ENCODE measurements at regions not wholly inside any gene's neighbourhood (a gene's known extent, or its start where the extent isn't known, plus 50 kb on each side); places are given as distances from the start of the nearest gene placed in this dataset.
"Not testable (repeated sequence)": the region's sequence is repeated elsewhere in the genome, so short reads cannot be mapped to it uniquely, and the experiment has no call there.

DNA sequence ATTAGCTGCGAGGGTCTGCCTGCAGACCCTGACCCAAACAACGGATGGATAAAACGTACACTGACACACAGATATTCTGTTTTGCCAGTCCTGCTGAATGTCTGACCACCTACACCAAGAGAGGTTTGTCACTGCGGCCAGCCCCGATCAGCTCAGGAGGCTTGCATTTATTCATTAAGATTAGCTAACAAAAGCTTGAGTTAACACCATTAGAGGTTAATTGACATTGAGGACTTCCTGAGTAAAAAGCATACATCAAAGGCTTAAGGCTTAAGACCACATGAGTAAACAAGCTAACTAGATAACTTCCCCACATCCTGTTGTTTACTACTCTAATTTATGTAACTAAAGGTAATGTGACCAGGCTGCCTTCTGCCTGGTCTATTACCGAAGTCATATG is 198.1 kb upstream of the TRPC7 start:
- no peaks in the 10 kb centered on the region for H3K4me1 ChIP-seq (ENCODE audit: control insufficient read depth, extremely low read depth, insufficient read depth, low read length)
- no peak overlapping the region for H3K9ac ChIP-seq (ENCODE audit: insufficient read depth, low read length)
- no peak overlapping the region for H2AFZ ChIP-seq (ENCODE audit: low read length)
- no peaks in the 10 kb centered on the region for H3K9me3 ChIP-seq (ENCODE audit: control insufficient read depth, insufficient read depth, low read depth, low read length)
- DNase-seq (ENCODE audit: low read depth in 2 of 2), result no peak
- H3K4me3 ChIP-seq (replicated peaks in 1 of 4; ENCODE audit: control extremely low read depth in 1 of 4, insufficient read depth in 1 of 4, low read depth in 3 of 4, low read length in 4 of 4), result no peak overlapping the region
- TF ChIP-seq EZH2 (IDR thresholded peaks at IDR 0.05; ENCODE audit: low read length, missing control alignments), result no peak
- TF ChIP-seq, protein P1, sequence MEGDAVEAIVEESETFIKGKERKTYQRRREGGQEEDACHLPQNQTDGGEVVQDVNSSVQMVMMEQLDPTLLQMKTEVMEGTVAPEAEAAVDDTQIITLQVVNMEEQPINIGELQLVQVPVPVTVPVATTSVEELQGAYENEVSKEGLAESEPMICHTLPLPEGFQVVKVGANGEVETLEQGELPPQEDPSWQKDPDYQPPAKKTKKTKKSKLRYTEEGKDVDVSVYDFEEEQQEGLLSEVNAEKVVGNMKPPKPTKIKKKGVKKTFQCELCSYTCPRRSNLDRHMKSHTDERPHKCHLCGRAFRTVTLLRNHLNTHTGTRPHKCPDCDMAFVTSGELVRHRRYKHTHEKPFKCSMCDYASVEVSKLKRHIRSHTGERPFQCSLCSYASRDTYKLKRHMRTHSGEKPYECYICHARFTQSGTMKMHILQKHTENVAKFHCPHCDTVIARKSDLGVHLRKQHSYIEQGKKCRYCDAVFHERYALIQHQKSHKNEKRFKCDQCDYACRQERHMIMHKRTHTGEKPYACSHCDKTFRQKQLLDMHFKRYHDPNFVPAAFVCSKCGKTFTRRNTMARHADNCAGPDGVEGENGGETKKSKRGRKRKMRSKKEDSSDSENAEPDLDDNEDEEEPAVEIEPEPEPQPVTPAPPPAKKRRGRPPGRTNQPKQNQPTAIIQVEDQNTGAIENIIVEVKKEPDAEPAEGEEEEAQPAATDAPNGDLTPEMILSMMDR (conservative IDR thresholded peaks at IDR 0.05 in 1 of 2, IDR thresholded peaks at IDR 0.05 in 1 of 2; ENCODE audit: low read depth in 1 of 2, low read length in 2 of 2), result no peak
- H3K4me2 ChIP-seq (ENCODE audit: extremely low read depth, insufficient read depth, low read length), result no peak overlapping the region
- H3K27me3 ChIP-seq (ENCODE audit: control insufficient read depth, insufficient read depth, low read length), result no peaks in the 10 kb centered on the region
- H3K79me2 ChIP-seq (ENCODE audit: control insufficient read depth, insufficient read depth, low read length), result no peaks in the 10 kb centered on the region
- H3K27ac ChIP-seq (ENCODE audit: insufficient read depth, low read length), result no peak overlapping the region
- no peaks in the 10 kb centered on the region for H3K36me3 ChIP-seq (ENCODE audit: control insufficient read depth, insufficient read depth, low read length)
- H4K20me1 ChIP-seq (ENCODE audit: control insufficient read depth, extremely low read depth, insufficient read depth, low read length), result no peaks in the 10 kb centered on the region

DNA sequence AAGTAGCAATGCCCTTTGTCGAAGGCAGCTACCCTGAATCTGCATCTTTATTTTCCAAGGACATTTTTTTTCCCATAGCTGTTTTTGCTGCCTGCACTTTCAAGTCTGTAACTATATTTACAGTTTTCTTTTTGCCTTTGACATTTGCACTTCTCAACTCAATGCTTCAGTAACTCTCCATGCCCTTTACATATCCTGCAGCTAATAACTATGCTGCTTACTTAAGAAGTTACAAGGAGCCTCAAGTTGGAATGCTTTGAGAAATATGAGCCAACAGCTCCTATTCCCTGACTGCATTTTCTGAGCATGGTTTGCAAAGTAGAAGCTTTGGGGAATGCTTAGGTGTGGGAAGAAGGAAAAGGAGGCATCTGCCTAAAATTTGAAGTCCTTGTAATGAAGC is 194.8 kb upstream of the TRPC7 start:
- Histone ChIP-seq H3K4me1 (ENCODE audit: control insufficient read depth, extremely low read depth, insufficient read depth, low read length) (no peaks in the 10 kb centered on the region), H3K4me3 (replicated peaks in 1 of 4; ENCODE audit: control extremely low read depth in 1 of 4, insufficient read depth in 1 of 4, low read depth in 3 of 4, low read length in 4 of 4) (no peak overlapping the region), H3K36me3 (ENCODE audit: control insufficient read depth, insufficient read depth, low read length) (no peaks in the 10 kb centered on the region), H2AFZ (ENCODE audit: low read length) (no peak overlapping the region), H3K27ac (ENCODE audit: insufficient read depth, low read length) (no peak overlapping the region), H3K9me3 (ENCODE audit: control insufficient read depth, insufficient read depth, low read depth, low read length) (no peaks in the 10 kb centered on the region), H3K27me3 (ENCODE audit: control insufficient read depth, insufficient read depth, low read length) (no peaks in the 10 kb centered on the region), H4K20me1 (ENCODE audit: control insufficient read depth, extremely low read depth, insufficient read depth, low read length) (no peaks in the 10 kb centered on the region), H3K4me2 (ENCODE audit: extremely low read depth, insufficient read depth, low read length) (no peak overlapping the region), H3K79me2 (ENCODE audit: control insufficient read depth, insufficient read depth, low read length) (no peaks in the 10 kb centered on the region), H3K9ac (ENCODE audit: insufficient read depth, low read length) (no peak overlapping the region)
- no peak for TF ChIP-seq EZH2 (IDR thresholded peaks at IDR 0.05; ENCODE audit: low read length, missing control alignments)
- TF ChIP-seq, protein P1 (conservative IDR thresholded peaks at IDR 0.05 in 1 of 2, IDR thresholded peaks at IDR 0.05 in 1 of 2; ENCODE audit: low read depth in 1 of 2, low read length in 2 of 2), result no peak
- no peak for DNase-seq (ENCODE audit: low read depth in 2 of 2)

DNA sequence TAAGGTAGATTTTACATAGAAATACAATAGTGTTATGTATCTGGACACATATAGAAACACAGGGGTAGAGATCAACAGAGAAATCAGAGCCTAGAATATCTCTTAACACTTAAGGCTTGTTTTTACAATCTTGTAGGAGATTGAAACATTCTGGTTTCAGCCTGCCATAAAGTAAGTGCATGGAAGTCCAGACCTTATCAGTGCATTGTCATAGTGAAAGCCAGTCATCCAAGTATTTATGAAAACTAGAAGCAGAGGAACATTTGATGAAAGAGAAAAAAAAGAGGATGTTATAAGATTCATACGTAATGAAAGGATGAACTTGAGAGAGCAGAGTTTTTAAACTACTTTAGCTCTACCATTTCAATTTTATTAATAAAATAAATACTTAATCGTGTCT is 194.3 kb upstream of the TRPC7 start:
- Histone ChIP-seq H3K27me3 (ENCODE audit: control insufficient read depth, insufficient read depth, low read length) (no peaks in the 10 kb centered on the region), H3K9ac (ENCODE audit: insufficient read depth, low read length) (no peak overlapping the region), H3K36me3 (ENCODE audit: control insufficient read depth, insufficient read depth, low read length) (no peaks in the 10 kb centered on the region), H3K79me2 (ENCODE audit: control insufficient read depth, insufficient read depth, low read length) (no peaks in the 10 kb centered on the region), H3K4me3 (replicated peaks in 1 of 4; ENCODE audit: control extremely low read depth in 1 of 4, insufficient read depth in 1 of 4, low read depth in 3 of 4, low read length in 4 of 4) (no peak overlapping the region), H3K4me2 (ENCODE audit: extremely low read depth, insufficient read depth, low read length) (no peak overlapping the region), H2AFZ (ENCODE audit: low read length) (no peak overlapping the region), H3K4me1 (ENCODE audit: control insufficient read depth, extremely low read depth, insufficient read depth, low read length) (no peaks in the 10 kb centered on the region), H3K27ac (ENCODE audit: insufficient read depth, low read length) (no peak overlapping the region), H3K9me3 (ENCODE audit: control insufficient read depth, insufficient read depth, low read depth, low read length) (no peaks in the 10 kb centered on the region), H4K20me1 (ENCODE audit: control insufficient read depth, extremely low read depth, insufficient read depth, low read length) (no peaks in the 10 kb centered on the region)
- no peak for TF ChIP-seq EZH2 (IDR thresholded peaks at IDR 0.05; ENCODE audit: low read length, missing control alignments)
- TF ChIP-seq, protein P1 (conservative IDR thresholded peaks at IDR 0.05 in 1 of 2, IDR thresholded peaks at IDR 0.05 in 1 of 2; ENCODE audit: low read depth in 1 of 2, low read length in 2 of 2), result no peak
- no peak for DNase-seq (ENCODE audit: low read depth in 2 of 2)

DNA sequence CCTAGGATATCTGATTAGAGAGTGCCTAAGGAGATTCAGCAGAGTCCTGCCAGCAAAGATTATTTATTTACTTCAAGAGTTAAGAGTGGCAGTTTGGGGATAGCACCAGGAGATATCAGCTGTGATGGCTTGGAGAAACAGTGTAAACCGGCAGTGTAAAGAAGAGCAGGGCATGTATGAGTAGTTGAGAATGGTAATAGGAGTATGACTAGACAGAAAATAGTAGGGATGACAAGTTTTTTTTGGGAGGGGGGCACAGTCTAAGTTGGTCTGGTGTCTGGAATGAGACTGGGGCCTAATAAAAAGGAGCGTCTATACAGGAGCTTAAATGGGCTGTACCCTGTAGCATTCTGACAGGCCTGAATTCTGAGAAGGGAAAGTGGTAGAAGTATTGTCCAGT is 181.8 kb upstream of the TRPC7 start:
- H3K9ac ChIP-seq (ENCODE audit: insufficient read depth, low read length); H3K27ac ChIP-seq (ENCODE audit: insufficient read depth, low read length); H3K4me3 ChIP-seq (replicated peaks in 1 of 4; ENCODE audit: control extremely low read depth in 1 of 4, insufficient read depth in 1 of 4, low read depth in 3 of 4, low read length in 4 of 4); H3K27me3 ChIP-seq (ENCODE audit: control insufficient read depth, insufficient read depth, low read length); H3K36me3 ChIP-seq (ENCODE audit: control insufficient read depth, insufficient read depth, low read length); H4K20me1 ChIP-seq (ENCODE audit: control insufficient read depth, extremely low read depth, insufficient read depth, low read length); H2AFZ ChIP-seq (ENCODE audit: low read length); H3K4me2 ChIP-seq (ENCODE audit: extremely low read depth, insufficient read depth, low read length); DNase-seq (ENCODE audit: low read depth in 2 of 2); H3K79me2 ChIP-seq (ENCODE audit: control insufficient read depth, insufficient read depth, low read length); H3K4me1 ChIP-seq (ENCODE audit: control insufficient read depth, extremely low read depth, insufficient read depth, low read length); H3K9me3 ChIP-seq (ENCODE audit: control insufficient read depth, insufficient read depth, low read depth, low read length): not testable (repeated sequence)

DNA sequence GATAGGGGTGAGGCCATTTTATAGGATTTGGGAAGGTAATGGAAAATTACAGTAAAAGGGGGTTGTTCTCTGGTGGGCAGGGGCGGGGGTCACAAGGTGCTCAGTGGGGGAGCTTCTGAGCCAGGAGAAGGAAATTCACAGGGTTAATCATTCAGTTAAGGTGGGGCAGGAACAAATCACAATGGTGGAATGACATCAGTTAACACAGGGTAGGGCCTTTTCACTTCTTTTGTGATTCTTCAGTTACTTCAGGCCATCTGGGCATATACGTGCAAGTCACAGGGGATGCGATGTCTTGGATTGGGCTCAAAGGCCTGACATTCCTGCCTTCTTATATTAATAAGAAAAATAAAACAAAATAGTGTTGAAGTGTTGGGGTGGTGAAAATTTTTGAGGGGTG is 181.1 kb upstream of the TRPC7 start:
- not testable (repeated sequence) for DNase-seq (ENCODE audit: low read depth in 2 of 2); H3K4me2 ChIP-seq (ENCODE audit: extremely low read depth, insufficient read depth, low read length); H3K79me2 ChIP-seq (ENCODE audit: control insufficient read depth, insufficient read depth, low read length); H4K20me1 ChIP-seq (ENCODE audit: control insufficient read depth, extremely low read depth, insufficient read depth, low read length); H3K36me3 ChIP-seq (ENCODE audit: control insufficient read depth, insufficient read depth, low read length); H3K9ac ChIP-seq (ENCODE audit: insufficient read depth, low read length); H3K27me3 ChIP-seq (ENCODE audit: control insufficient read depth, insufficient read depth, low read length); H2AFZ ChIP-seq (ENCODE audit: low read length); H3K9me3 ChIP-seq (ENCODE audit: control insufficient read depth, insufficient read depth, low read depth, low read length); H3K4me3 ChIP-seq (replicated peaks in 1 of 4; ENCODE audit: control extremely low read depth in 1 of 4, insufficient read depth in 1 of 4, low read depth in 3 of 4, low read length in 4 of 4); H3K27ac ChIP-seq (ENCODE audit: insufficient read depth, low read length); H3K4me1 ChIP-seq (ENCODE audit: control insufficient read depth, extremely low read depth, insufficient read depth, low read length)
